IPS-20b (cell line): ENCODE measurements at regions not wholly inside any gene's neighbourhood (a gene's known extent, or its start where the extent isn't known, plus 50 kb on each side); places are given as distances from the start of the nearest gene placed in this dataset.
"Not testable (repeated sequence)": the region's sequence is repeated elsewhere in the genome, so short reads cannot be mapped to it uniquely, and the experiment has no call there.

Experiments
- H3K27ac ChIP-seq: one replicate; pipeline ENCODE4 v1.5.1; 2013; ENCODE audit warnings: low read length
- H3K27me3 ChIP-seq: 2 replicates; pipeline ENCODE4 v1.6.1; 2013; ENCODE audit warnings: mild to moderate bottlenecking, low read length, inconsistent platforms; ENCODE audit not compliant: insufficient read depth
- H3K36me3 ChIP-seq: 2 replicates; pipeline ENCODE4 v1.6.1; 2013; ENCODE audit warnings: low read depth, mild to moderate bottlenecking, inconsistent platforms, low read length, moderate library complexity; ENCODE audit not compliant: insufficient read depth
- H3K4me1 ChIP-seq: 2 replicates; pipeline ENCODE4 v1.6.1; 2013; ENCODE audit warnings: mild to moderate bottlenecking, control low read depth, inconsistent platforms, low read length, moderate library complexity; ENCODE audit not compliant: insufficient read depth
- H3K4me3 ChIP-seq: 2 replicates; pipeline ENCODE4 v1.5.1; 2013; ENCODE audit warnings: mild to moderate bottlenecking, low read length, inconsistent platforms
- H3K9ac ChIP-seq: 2 replicates; pipeline ENCODE4 v1.6.1; 2013; ENCODE audit warnings: low read depth, mild to moderate bottlenecking, inconsistent platforms, low read length, moderate library complexity
- H3K9me3 ChIP-seq: 2 replicates; pipeline ENCODE4 v1.6.1; 2013; ENCODE audit warnings: mild to moderate bottlenecking, low read depth, low read length, inconsistent platforms; ENCODE audit not compliant: insufficient read depth

DNA sequence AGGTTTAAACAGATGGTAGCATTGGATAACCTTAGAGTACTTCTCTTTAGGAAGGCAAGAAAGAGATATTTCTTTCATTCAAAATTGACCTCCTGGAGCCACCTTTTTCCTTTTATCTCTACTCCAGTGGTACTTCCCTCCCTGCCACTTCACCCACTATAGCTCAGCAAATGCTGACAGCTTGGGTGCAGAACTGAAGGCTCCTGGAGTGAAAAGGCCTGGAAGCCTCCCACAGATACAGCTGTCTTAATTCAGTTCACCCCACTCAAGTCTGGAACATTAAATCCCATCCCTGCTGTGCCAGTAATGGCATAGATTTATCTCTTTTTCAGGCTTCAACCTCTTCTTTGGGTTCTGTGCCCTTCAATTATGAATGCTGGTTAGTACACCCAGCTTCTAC, 140.3 kb downstream of the NEDD1 start:
- H3K36me3 ChIP-seq: no peaks in the 10 kb centered on the region
- H3K9me3 ChIP-seq: no peaks in the 10 kb centered on the region
- H3K27ac ChIP-seq: no peak overlapping the region
- no peaks in the 10 kb centered on the region for H3K27me3 ChIP-seq
- H3K9ac ChIP-seq: no peak overlapping the region
- peaks cover 21% of the 10 kb centered on the region; the same call in 1 of the 2 replicates for H3K4me1 ChIP-seq
- H3K4me3 ChIP-seq: no peak overlapping the region

DNA sequence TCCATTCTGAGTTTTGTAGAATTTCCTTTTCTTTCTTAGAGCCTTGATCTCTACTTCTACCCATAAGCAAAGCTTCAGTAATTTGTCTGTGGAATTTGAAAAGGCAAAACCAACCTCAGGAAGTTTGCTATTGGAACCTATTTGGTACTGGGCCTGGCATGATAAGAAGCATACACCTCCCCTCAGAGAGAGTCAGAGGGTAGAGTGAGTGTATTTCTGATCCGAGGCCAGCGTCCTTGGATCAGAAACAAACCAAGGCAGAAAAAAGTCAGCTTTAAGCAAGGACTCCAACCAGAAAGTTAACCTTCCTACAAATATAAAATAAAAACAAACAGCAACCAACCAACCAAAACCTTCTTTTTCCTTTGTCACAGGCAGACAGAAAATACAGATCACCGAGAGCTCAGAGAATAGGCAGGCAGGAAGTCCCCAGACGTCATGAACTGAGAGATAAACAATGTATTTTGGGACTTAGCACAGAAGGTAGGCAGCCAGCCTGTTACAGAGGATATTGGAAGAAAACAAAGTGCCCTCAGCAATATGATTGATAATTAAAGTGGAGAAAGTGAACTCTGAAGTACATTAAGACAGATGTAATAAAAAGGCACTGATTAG, 141.5 kb downstream of the NEDD1 start:
- Histone ChIP-seq H3K9ac (no peak overlapping the region), H3K9me3 (no peaks in the 10 kb centered on the region), H3K4me3 (no peak overlapping the region), H3K27ac (no peak overlapping the region), H3K36me3 (no peaks in the 10 kb centered on the region), H3K4me1 (peaks cover 21% of the 10 kb centered on the region; the same call in 1 of the 2 replicates), H3K27me3 (no peaks in the 10 kb centered on the region)

DNA sequence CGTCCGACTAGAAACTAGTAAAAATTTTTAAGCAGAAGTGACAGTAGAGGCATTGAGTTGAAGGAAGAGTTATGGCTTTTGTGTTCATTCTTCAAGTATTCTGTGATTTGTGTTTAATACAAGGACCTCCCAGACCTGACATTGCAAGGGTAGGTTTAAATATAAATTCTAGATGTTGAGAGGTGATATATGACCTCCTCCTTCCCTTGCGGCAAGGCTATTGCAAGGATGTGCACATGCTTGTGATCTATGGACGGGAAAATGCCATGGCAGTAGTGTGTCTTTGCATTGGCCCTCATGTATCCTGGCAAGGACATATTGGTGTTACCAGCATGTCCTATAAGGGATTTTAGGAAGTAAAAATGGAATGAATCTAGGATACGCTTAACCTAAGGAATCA, 143.5 kb downstream of the NEDD1 start:
- peaks cover 10% of the 10 kb centered on the region; the same call in 1 of the 2 replicates for H3K4me1 ChIP-seq
- no peaks in the 10 kb centered on the region for H3K27me3 ChIP-seq
- no peak overlapping the region for H3K4me3 ChIP-seq
- H3K9ac ChIP-seq: no peak overlapping the region
- no peak overlapping the region for H3K27ac ChIP-seq
- no peaks in the 10 kb centered on the region for H3K9me3 ChIP-seq
- no peaks in the 10 kb centered on the region for H3K36me3 ChIP-seq

DNA sequence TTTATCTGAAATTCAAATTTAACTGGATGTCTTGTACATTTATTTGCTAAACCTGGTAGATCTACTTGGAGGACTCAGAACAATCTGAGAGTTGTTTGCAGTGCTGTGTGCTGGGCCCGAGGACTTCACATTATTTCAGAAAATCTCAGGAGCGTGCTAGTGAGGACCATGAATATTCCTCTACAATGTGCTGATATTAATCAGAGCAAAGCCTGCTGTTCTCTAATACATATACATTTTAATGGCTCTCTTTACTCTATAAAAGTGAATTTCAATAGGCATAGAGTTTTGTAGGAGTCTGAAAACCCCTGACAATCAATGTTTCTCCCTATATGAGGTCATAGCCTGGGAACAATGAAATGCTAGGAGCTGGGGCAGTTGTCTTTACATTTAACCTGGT, 144.3 kb downstream of the NEDD1 start:
- no peak overlapping the region for H3K9ac ChIP-seq
- no peaks in the 10 kb centered on the region for H3K27me3 ChIP-seq
- peaks cover 10% of the 10 kb centered on the region; the same call in 1 of the 2 replicates for H3K4me1 ChIP-seq
- H3K4me3 ChIP-seq: no peak overlapping the region
- H3K36me3 ChIP-seq: no peaks in the 10 kb centered on the region
- H3K9me3 ChIP-seq: no peaks in the 10 kb centered on the region
- H3K27ac ChIP-seq: peak overlapping the region; percentile 32

DNA sequence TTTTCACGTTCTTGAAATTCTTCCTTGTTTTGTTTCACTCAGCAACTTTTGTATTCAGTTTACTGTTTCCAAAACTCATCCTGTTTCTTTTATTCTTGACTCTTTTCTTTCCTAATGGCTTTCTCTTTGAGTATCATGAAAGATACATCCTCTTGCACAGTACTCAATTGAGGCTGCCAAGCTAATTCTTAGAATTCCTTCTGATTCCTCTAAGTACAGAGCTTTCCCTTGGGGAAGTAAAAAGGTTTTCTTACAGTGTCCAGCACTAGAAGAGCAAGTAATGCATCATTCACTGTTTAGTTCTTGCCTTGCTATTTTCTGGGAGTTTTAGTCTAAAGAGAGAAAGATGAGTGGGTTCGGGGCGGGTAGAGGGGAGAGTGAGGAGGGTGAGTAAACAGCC, 154.1 kb downstream of the NEDD1 start:
- H3K9me3 ChIP-seq: peaks cover 8% of the 10 kb centered on the region
- no peaks in the 10 kb centered on the region for H3K27me3 ChIP-seq
- no peak overlapping the region for H3K9ac ChIP-seq
- H3K36me3 ChIP-seq: no peaks in the 10 kb centered on the region
- no peak overlapping the region for H3K4me3 ChIP-seq
- no peaks in the 10 kb centered on the region for H3K4me1 ChIP-seq
- H3K27ac ChIP-seq: no peak overlapping the region

DNA sequence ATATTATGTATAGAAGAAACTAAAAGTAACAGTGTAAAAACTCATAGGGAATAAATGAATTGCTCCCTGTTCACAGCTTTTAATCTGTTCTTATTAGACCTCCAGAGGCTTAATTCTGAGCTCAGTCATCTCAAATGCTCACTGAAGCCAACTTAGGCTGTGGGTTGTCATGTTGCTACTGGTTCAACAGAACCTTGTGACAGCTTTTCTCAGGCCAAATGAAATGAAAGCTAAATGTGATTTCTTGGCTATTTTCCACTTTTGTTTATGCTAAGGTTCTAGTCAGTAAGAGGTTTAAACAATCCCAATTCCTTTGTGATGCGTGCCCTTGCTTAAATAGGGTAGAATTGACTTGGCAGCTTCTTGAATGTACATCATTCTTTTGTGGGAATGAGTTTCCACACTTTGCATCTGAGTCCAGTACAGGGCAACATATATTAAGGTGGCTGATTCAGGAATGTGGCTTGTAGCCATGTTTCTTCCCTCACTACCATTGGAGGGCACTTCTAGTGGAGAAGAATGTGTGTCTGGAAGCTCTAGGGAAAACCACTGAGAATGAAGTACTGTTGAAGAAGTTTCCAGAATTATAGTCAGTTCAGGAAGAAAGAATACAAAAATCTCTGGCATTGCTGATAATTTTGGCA, 156.4 kb downstream of the NEDD1 start:
- H3K27me3 ChIP-seq: no peaks in the 10 kb centered on the region
- H3K36me3 ChIP-seq: no peaks in the 10 kb centered on the region
- no peaks in the 10 kb centered on the region for H3K9me3 ChIP-seq
- no peak overlapping the region for H3K4me3 ChIP-seq
- no peaks in the 10 kb centered on the region for H3K4me1 ChIP-seq
- H3K9ac ChIP-seq: no peak overlapping the region
- no peak overlapping the region for H3K27ac ChIP-seq

DNA sequence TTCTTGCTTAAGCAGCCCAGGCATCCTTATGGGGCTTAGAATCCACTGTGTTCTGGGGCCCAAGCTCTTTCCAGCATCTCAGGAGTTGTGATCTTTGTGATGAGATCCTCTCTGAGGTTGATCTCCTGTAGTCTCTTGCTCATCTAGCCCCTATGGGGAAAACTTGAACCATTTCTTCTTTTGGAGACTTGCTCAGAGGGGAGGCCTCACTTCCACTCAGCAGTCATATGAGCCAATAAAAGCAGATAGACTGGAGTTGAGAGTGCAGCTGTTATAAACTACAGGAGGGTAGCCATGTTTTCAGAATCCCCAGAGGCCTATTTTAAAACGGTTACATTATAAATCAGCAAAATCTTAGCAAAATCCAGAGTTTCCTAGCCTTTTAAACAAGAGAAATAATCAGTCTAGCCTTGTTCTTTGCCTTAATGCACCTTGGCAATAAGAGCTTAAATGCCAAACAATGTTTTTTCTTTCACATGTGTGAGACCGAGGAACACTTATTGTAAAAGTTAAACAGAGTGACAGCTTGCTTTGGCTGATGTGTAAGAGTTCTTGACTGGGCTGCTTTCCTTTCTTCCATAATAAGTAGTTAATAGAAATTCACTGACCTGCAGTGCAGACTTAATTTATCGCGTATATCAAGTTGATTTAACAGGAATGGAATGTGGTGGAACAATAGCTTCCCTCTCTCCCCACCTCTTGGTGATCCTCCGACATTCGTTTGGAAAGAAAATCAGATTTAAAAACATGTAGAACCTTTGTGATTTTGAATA, 168.3 kb downstream of the NEDD1 start:
- Histone ChIP-seq H3K27me3 (no peaks in the 10 kb centered on the region), H3K36me3 (no peaks in the 10 kb centered on the region), H3K4me1 (peaks cover 6% of the 10 kb centered on the region; the same call in 1 of the 2 replicates), H3K9ac (no peak overlapping the region), H3K27ac (no peak overlapping the region), H3K4me3 (no peak overlapping the region), H3K9me3 (no peaks in the 10 kb centered on the region)

DNA sequence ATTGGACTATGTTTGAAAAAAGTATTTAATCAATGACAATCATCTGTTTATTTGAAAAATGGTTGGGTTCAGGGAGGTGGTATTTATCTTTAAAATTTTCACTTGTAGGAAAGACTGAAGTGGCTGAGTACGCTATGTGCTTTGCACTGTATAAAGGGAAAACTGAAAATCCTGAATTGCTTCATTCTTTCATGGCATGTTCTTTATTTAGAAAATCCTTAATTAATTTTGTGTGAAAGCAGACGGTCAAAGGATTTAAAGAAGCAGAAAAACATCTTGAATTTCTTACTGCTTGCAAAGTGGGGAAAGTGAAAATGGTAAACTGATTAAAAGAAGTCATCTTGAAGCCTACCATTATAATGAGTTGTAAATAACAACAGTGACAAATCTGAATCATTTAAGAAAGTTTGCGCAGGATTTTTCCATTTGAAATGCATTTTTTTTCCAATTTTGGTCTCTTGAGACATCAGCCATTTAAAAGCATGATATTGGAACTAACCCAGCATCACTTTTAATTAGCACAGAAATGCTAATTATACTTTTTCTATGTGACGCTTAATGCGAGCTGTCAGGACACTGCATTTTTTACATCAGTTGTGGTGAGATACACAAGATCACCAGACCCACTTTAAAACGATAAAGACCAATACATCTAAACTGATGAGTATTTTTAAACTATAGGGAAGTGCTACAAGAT, 169.0 kb downstream of the NEDD1 start:
- Histone ChIP-seq H3K4me1 (peaks cover 6% of the 10 kb centered on the region; the same call in 1 of the 2 replicates), H3K9ac (no peak overlapping the region), H3K27ac (no peak overlapping the region), H3K9me3 (no peaks in the 10 kb centered on the region), H3K4me3 (no peak overlapping the region), H3K27me3 (no peaks in the 10 kb centered on the region), H3K36me3 (no peaks in the 10 kb centered on the region)

DNA sequence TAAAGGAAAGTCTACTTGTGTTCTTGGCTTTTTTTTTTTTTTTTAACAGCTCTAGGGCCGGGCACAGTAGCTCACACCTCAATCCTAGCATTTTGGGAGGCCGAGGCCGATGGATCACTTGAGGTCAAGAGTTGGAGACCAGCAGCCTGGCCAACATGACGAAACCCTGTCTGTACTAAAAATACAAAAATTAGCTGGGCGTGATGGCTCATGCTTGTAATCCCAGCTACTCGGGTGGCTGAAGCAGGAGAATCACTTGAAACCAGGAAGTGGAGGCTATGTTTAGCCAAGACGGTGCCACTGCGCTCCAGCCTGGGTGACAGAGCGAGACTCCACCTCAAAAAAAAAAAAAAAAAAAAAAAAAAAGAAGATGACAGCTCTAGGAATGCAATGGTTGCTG, 169.9 kb downstream of the NEDD1 start:
- not testable (repeated sequence) for H3K4me1 ChIP-seq, H3K27ac ChIP-seq, H3K27me3 ChIP-seq, H3K9me3 ChIP-seq, H3K4me3 ChIP-seq, H3K9ac ChIP-seq, H3K36me3 ChIP-seq

DNA sequence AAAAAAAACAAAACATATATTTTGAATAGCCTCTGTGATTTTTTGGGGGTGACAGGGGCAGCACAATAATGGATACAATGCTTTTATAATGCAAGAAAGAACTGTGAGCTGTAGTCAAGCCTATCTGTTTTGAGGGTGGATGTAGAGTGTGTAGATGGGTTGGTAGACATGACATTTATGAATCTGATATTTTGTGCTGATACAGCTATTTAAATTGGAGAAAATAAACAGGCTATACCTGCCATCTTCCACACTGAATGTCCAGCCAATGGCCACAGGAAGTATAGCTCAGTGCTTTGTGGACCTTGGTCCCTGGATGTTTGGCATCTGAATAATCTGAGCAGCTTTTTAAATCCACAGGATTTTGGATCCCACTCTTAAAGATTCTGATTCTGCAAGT, 175.0 kb downstream of the NEDD1 start:
- Histone ChIP-seq H3K27me3 (no peaks in the 10 kb centered on the region), H3K27ac (no peak overlapping the region), H3K9me3 (no peaks in the 10 kb centered on the region), H3K36me3 (no peaks in the 10 kb centered on the region), H3K9ac (no peak overlapping the region), H3K4me3 (no peak overlapping the region), H3K4me1 (no peaks in the 10 kb centered on the region)

DNA sequence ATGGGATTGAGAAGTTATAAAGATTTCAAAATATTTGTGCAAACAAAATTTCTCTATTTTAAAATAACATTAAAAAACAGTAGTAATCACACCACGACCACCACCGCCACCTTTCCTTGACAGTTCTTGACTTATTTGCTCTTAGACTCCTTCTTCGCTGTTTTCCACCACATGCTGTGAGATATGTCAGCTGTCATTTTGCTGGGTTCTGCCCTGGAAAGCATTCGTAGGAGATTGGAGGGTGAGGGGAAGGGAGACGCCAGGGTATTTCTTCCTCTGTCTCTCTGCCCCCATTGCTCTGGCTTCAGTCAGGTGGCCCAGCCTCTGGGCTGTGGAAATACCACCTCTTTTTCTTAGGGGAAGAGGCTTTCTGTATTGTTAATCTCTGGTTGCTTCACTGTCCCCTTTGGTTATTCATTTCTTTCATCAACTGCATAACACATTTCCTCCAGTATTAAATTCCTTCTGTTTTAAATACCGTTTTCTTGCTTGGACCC, 186.2 kb downstream of the NEDD1 start:
- no peaks in the 10 kb centered on the region for H3K9me3 ChIP-seq
- H3K36me3 ChIP-seq: no peaks in the 10 kb centered on the region
- no peak overlapping the region for H3K4me3 ChIP-seq
- no peak overlapping the region for H3K9ac ChIP-seq
- peaks cover 8% of the 10 kb centered on the region; the same call in 1 of the 2 replicates for H3K4me1 ChIP-seq
- H3K27me3 ChIP-seq: no peaks in the 10 kb centered on the region
- H3K27ac ChIP-seq: no peak overlapping the region
